Endodermal cell (in vitro differentiated cells): ENCODE measurements at regions not wholly inside any gene's neighbourhood (a gene's known extent, or its start where the extent isn't known, plus 50 kb on each side); places are given as distances from the start of the nearest gene placed in this dataset.

Experiments used
- DNase-seq: peaks from one replicate; pipeline ENCODE4 v3.0.0-alpha.2; 2017
- H3K27ac ChIP-seq: 2 replicates; pipeline ENCODE4 v1.5.1; 2013; ENCODE audit warnings: mild to moderate bottlenecking, low read depth, low read length, moderate library complexity
- H3K27me3 ChIP-seq: 2 replicates; pipeline ENCODE4 v1.6.1; 2013; ENCODE audit warnings: mild to moderate bottlenecking, low read length, moderate library complexity; ENCODE audit not compliant: insufficient read depth, control insufficient read depth, poor library complexity, severe bottlenecking
- H3K36me3 ChIP-seq: 2 replicates; pipeline ENCODE4 v1.7.0; 2013; ENCODE audit warnings: mild to moderate bottlenecking, low read length, moderate library complexity; ENCODE audit not compliant: control insufficient read depth, insufficient read depth
- H3K4me1 ChIP-seq: one replicate; pipeline ENCODE4 v1.7.0; 2013; ENCODE audit warnings: low read length; ENCODE audit not compliant: control insufficient read depth, insufficient read depth
- H3K4me3 ChIP-seq: 2 replicates; pipeline ENCODE4 v1.5.1; 2013; ENCODE audit warnings: mild to moderate bottlenecking, low read length, moderate library complexity
- H3K9ac ChIP-seq: 2 replicates; pipeline ENCODE4 v1.6.1; 2013; ENCODE audit warnings: mild to moderate bottlenecking, low read length, moderate library complexity; ENCODE audit not compliant: poor library complexity, severe bottlenecking; ENCODE audit errors: extremely low read depth
- H3K9me3 ChIP-seq: 2 replicates; pipeline ENCODE4 v1.6.1; 2013; ENCODE audit warnings: mild to moderate bottlenecking, low read length, moderate library complexity; ENCODE audit not compliant: control insufficient read depth
- H3K27ac Mint-ChIP-seq: 2 replicates; pipeline ENCODE4 v1.8.0; 2020; ENCODE audit warnings: mixed read lengths
- H3K27me3 Mint-ChIP-seq: 2 replicates; pipeline ENCODE4 v1.8.0; 2021; ENCODE audit warnings: mild to moderate bottlenecking, mixed read lengths; ENCODE audit not compliant: insufficient read depth
- H3K36me3 Mint-ChIP-seq: 2 replicates; pipeline ENCODE4 v1.8.0; 2020; ENCODE audit warnings: low read depth, mixed read lengths
- H3K4me1 Mint-ChIP-seq: 2 replicates; pipeline ENCODE4 v1.8.0; 2020; ENCODE audit warnings: mixed read lengths
- H3K4me3 Mint-ChIP-seq: 2 replicates; pipeline ENCODE4 v1.8.0; 2020; ENCODE audit warnings: mild to moderate bottlenecking, moderate library complexity, mixed read lengths
- H3K9me3 Mint-ChIP-seq: 2 replicates; pipeline ENCODE4 v1.8.0; 2020; ENCODE audit warnings: mild to moderate bottlenecking, mixed read lengths
- WGBS, 2 experiments: methylation state at CpG; one replicate each; pipeline versions ENCODE4 v1.1.5 to v1.1.7; 2013; ENCODE audit warnings: missing lambda C conversion rate in 2 of 2, mixed read lengths in 1 of 2; ENCODE audit not compliant: insufficient coverage in 1 of 2, insufficient read length in 1 of 2; 5-methylcytosine and 5-hydroxymethylcytosine counted together
- TF ChIP-seq, protein P1 (sequence below): fragments of 200-600 bp; sonication (generic); conservative IDR thresholded peaks from 2 replicates; pipeline ENCODE4 v1.5.0; 2021; ENCODE audit warnings: antibody characterized with exemption, mild to moderate bottlenecking

DNA sequence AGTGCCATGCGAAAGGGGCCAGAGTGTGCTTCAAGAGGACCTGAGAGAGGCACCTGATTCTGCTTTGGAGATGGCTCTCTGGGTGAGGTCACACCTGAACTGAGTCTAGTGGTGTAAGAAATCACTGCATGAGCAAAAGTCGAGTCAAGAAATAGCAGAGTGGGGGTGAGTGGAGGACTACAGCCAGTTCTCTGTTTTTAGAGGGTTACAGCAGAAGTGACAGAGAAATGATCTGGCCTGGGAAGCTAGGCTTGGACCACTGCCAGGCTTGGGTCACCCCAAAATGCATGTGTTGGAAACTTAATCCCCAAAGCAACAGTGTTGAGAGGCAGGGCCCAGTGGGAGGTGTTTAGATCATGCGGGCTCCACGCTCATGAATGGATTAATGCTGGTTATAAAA lies 312.0 kb downstream of the CBLN1 start:
- no peak for DNase-seq
- Histone ChIP-seq H3K9ac (no peak overlapping the region), H3K4me1 (no peaks in the 10 kb centered on the region), H3K27me3 (no peaks in the 10 kb centered on the region), H3K4me3 (no peak overlapping the region), H3K9me3 (no peaks in the 10 kb centered on the region), H3K36me3 (no peaks in the 10 kb centered on the region), H3K27ac (no peak overlapping the region)
- Mint-ChIP-seq H3K9me3 (no peaks in the 10 kb centered on the region), H3K4me3 (no peak overlapping the region), H3K27ac (no peak overlapping the region), H3K4me1 (peaks cover 10% of the 10 kb centered on the region), H3K27me3 (no peaks in the 10 kb centered on the region), H3K36me3 (no peaks in the 10 kb centered on the region)
- TF ChIP-seq, protein P1, sequence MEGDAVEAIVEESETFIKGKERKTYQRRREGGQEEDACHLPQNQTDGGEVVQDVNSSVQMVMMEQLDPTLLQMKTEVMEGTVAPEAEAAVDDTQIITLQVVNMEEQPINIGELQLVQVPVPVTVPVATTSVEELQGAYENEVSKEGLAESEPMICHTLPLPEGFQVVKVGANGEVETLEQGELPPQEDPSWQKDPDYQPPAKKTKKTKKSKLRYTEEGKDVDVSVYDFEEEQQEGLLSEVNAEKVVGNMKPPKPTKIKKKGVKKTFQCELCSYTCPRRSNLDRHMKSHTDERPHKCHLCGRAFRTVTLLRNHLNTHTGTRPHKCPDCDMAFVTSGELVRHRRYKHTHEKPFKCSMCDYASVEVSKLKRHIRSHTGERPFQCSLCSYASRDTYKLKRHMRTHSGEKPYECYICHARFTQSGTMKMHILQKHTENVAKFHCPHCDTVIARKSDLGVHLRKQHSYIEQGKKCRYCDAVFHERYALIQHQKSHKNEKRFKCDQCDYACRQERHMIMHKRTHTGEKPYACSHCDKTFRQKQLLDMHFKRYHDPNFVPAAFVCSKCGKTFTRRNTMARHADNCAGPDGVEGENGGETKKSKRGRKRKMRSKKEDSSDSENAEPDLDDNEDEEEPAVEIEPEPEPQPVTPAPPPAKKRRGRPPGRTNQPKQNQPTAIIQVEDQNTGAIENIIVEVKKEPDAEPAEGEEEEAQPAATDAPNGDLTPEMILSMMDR: no peak
- WGBS, 2 experiments: 78 to 100% methylated on average over 1 to 4 of the region's 4 CpGs

DNA sequence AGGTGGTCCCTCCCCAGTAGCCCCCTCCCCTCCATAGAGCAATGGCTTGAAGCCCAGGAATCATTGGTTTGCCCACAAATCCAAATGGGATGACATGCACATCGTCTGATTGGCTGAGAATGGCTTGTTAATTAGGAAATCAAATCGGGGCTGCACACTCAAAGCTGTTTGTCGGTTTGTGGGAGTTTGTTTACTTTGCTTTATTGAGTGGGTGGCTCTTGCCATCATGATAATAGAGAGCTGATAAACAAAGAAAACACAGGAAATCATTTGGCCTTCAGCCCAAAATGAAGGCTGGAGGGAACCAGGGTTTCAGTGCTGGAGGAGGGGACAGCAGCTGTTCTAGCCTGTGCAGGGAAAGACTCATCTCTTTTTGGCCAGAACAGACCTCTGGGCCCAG lies 316.3 kb downstream of the CBLN1 start:
- no peak overlapping the region for H3K4me3 ChIP-seq
- no peak for DNase-seq
- no peaks in the 10 kb centered on the region for H3K4me1 ChIP-seq
- no peak overlapping the region for H3K4me3 Mint-ChIP-seq
- peaks cover 19% of the 10 kb centered on the region for H3K27me3 Mint-ChIP-seq
- H3K27ac Mint-ChIP-seq: no peak overlapping the region
- TF ChIP-seq, protein P1: no peak
- 75 to 90% methylated on average over 3 of the region's 3 CpGs for WGBS, 2 experiments
- H3K36me3 Mint-ChIP-seq: peaks cover 3% of the 10 kb centered on the region
- peaks cover 12% of the 10 kb centered on the region for H3K9me3 ChIP-seq
- H3K27ac ChIP-seq: no peak overlapping the region
- H3K27me3 ChIP-seq: no peaks in the 10 kb centered on the region
- no peak overlapping the region for H3K9ac ChIP-seq
- H3K9me3 Mint-ChIP-seq: peaks cover 21% of the 10 kb centered on the region
- H3K4me1 Mint-ChIP-seq: peaks cover 6% of the 10 kb centered on the region
- H3K36me3 ChIP-seq: no peaks in the 10 kb centered on the region

DNA sequence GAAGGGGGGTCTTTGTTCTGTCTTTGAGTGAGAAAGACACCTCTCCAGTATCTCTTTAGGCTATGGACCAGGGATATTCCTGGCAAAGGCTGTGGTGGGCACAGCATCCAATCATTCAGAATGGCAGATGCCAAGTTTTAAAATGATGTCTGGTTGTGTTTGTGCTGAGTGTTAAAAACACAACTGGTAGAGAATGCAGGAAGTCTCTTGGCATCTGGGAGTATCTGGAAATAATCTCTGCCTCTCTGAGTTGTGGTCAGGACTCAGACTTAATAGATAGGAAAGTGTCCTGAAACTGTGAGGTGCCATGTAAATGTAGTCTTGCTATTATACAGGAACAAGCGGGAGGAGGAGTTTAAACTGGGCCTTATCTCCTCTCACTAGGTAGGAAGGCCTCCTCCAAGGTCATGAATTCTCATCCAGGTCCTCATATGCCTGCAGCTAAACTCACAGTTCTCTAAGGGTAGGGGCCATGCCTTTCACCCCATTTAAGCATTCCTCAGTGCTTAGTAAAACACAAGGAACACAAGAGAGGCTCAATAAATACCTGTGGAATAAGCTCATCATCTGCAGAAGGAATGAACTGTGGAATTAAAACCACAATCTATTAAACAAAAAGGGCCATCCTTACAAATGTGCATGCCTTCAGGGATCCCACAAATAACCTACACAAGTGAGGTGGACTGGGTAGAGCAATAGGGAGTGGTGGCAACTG lies 317.6 kb downstream of the CBLN1 start:
- peaks cover 6% of the 10 kb centered on the region for H3K4me1 Mint-ChIP-seq
- no peak overlapping the region for H3K27ac ChIP-seq
- no peaks in the 10 kb centered on the region for H3K4me1 ChIP-seq
- H3K27me3 ChIP-seq: no peaks in the 10 kb centered on the region
- no peak overlapping the region for H3K9ac ChIP-seq
- TF ChIP-seq, protein P1: no peak
- H3K36me3 ChIP-seq: no peaks in the 10 kb centered on the region
- H3K27me3 Mint-ChIP-seq: peaks cover 20% of the 10 kb centered on the region
- H3K9me3 ChIP-seq: peaks cover 12% of the 10 kb centered on the region
- peaks cover 3% of the 10 kb centered on the region for H3K36me3 Mint-ChIP-seq
- H3K4me3 Mint-ChIP-seq: no peak overlapping the region
- no peak for DNase-seq
- H3K27ac Mint-ChIP-seq: no peak overlapping the region
- peaks cover 21% of the 10 kb centered on the region for H3K9me3 Mint-ChIP-seq
- WGBS, 2 experiments: 94% methylated on average over 1 of the region's 1 CpG; no CpG with 5 or more reads in 1 of the 2 experiments
- H3K4me3 ChIP-seq: no peak overlapping the region
